HL-60 (cell line): ENCODE measurements at regions not wholly inside any gene's neighbourhood (a gene's known extent, or its start where the extent isn't known, plus 50 kb on each side); places are given as distances from the start of the nearest gene placed in this dataset.

Experiments used
- DNase-seq, 2 experiments: peaks; one replicate each; pipeline ENCODE4 v3.0.0-alpha.2; 2010 to 2020; ENCODE audit warnings: low read depth in 1 of 2, low spot score in 1 of 2
- H3K27ac ChIP-seq: fragments of 250-450 bp; sonication (Bioruptor Pico); replicated peaks from 2 replicates; pipeline ENCODE4 v1.5.1; 2020; ENCODE audit warnings: mild to moderate bottlenecking, moderate library complexity
- H3K27me3 ChIP-seq: fragments of 250-450 bp; sonication (Bioruptor Pico); 2 replicates; pipeline ENCODE4 v1.5.1; 2021; ENCODE audit warnings: mild to moderate bottlenecking, moderate library complexity; ENCODE audit not compliant: insufficient read depth, poor library complexity, severe bottlenecking
- H3K4me3 ChIP-seq: replicated peaks from 2 replicates; pipeline ENCODE4 v1.5.1; 2011; ENCODE audit warnings: mild to moderate bottlenecking, control low read depth, low read length; ENCODE audit not compliant: insufficient read depth
- CTCF ChIP-seq: IDR thresholded peaks from one replicate; pipeline ENCODE4 v1.5.1; 2011; ENCODE audit warnings: low read length, control low read depth, inconsistent platforms; ENCODE audit not compliant: insufficient read depth
- GABPA ChIP-seq: IDR thresholded peaks from 2 replicates; pipeline ENCODE4 v1.6.1; 2012; ENCODE audit warnings: low read depth
- POLR2AphosphoS5 ChIP-seq: IDR thresholded peaks from 2 replicates; pipeline ENCODE4 v1.6.1; 2012; ENCODE audit warnings: low read depth
- REST ChIP-seq: IDR thresholded peaks from 2 replicates; pipeline ENCODE4 v1.6.1; 2012; ENCODE audit warnings: low read depth; ENCODE audit not compliant: insufficient replicate concordance
- SPI1 ChIP-seq: IDR thresholded peaks from 2 replicates; pipeline ENCODE4 v1.6.1; 2012; ENCODE audit warnings: low read depth, mild to moderate bottlenecking, borderline replicate concordance

GRCh38 chr2:123916531-123916930 is 108.6 kb upstream of the CNTNAP5 start:
- H3K27me3 ChIP-seq, result no peaks in the 10 kb centered on the region
- DNase-seq, result no peak
- no peak overlapping the region for H3K4me3 ChIP-seq
- H3K27ac ChIP-seq, result no peak overlapping the region
- TF ChIP-seq POLR2AphosphoS5 (no peak), GABPA (no peak), SPI1 (no peak)

GRCh38 chr2:123917241-123917640 is 107.8 kb upstream of the CNTNAP5 start:
- H3K27me3 ChIP-seq, result no peaks in the 10 kb centered on the region
- H3K4me3 ChIP-seq, result no peak overlapping the region
- TF ChIP-seq CTCF (no peak), REST (no peak), GABPA (no peak), SPI1 (no peak), POLR2AphosphoS5 (no peak)
- H3K27ac ChIP-seq, result no peak overlapping the region
- no peak for DNase-seq

GRCh38 chr2:123928358-123928757 is 96.7 kb upstream of the CNTNAP5 start:
- no peak overlapping the region for H3K4me3 ChIP-seq
- no peak for TF ChIP-seq SPI1
- no peak for TF ChIP-seq CTCF
- TF ChIP-seq GABPA, result no peak
- no peak for TF ChIP-seq POLR2AphosphoS5
- no peak for TF ChIP-seq REST

GRCh38 chr2:123935405-123935804 is 89.7 kb upstream of the CNTNAP5 start:
- H3K4me3 ChIP-seq, result no peak overlapping the region
- no peak overlapping the region for H3K27ac ChIP-seq
- no peak for DNase-seq
- H3K27me3 ChIP-seq, result no peaks in the 10 kb centered on the region
- TF ChIP-seq SPI1, result no peak
- TF ChIP-seq REST, result no peak
- TF ChIP-seq POLR2AphosphoS5, result no peak
- TF ChIP-seq CTCF, result no peak
- no peak for TF ChIP-seq GABPA

More at GRCh38 chr2:123928358-123928757, 96.7 kb upstream of the CNTNAP5 start:
- no peak overlapping the region for H3K27ac ChIP-seq
- DNase-seq, result no peak
- no peaks in the 10 kb centered on the region for H3K27me3 ChIP-seq
